K562 (cell line): ENCODE measurements at regions not wholly inside any gene's neighbourhood (a gene's known extent, or its start where the extent isn't known, plus 50 kb on each side); places are given as distances from the start of the nearest gene placed in this dataset.

Source experiments
- ATAC-seq: fragments of 200-7000 bp; cut with Tn5 transposase; 3 replicates; pipeline ENCODE4 v1.9.1; 2020; ENCODE audit warnings: moderate library complexity
- BruUV-seq: library from RNA; stranded (reverse); fragments of 400-500 nt; replicated peaks from 2 replicates; lab custom pipeline; 2021; lab: Mats Ljungman, UMichigan
- CTCF ChIA-PET: fragments of 300-600 bp; formaldehyde crosslinking; extraction: SDS; loops from one replicate; lab custom pipeline; 2021; ENCODE audit warnings: low intra/inter-chr PET ratio; lab: Yijun Ruan, JAX
- POLR2A ChIA-PET: fragments of 300-600, 350-650 bp; sonication (Branson Sonifier 250); formaldehyde crosslinking; extraction: SDS; loops from one replicate; lab custom pipeline; 2021; ENCODE audit warnings: antibody characterized with exemption, inconsistent platforms; lab: Yijun Ruan, JAX
- DNase-seq, 4 experiments: peaks; one replicate each; pipeline versions ENCODE4 v3.0.0 to v3.0.0-alpha.2; 2011 to 2018; ENCODE audit warnings: low spot score in 3 of 4, mixed read lengths in 3 of 4; ENCODE audit errors: extremely low read depth in 1 of 4
- FAIRE-seq: peaks from 2 replicates; lab custom pipeline; 2011; peaks lifted over from hg19 to GRCh38; lab: Jason Lieb, UNC
- H2AFZ ChIP-seq: 2 replicates; pipeline ENCODE4 v1.6.0; 2011; ENCODE audit warnings: low read depth, low read length, control low read depth, inconsistent platforms
- H3K27ac ChIP-seq: fragments of 200-600 bp; 3 replicates; pipeline ENCODE4 v1.8.0; 2011; ENCODE audit warnings: low read depth, mild to moderate bottlenecking, control low read depth, inconsistent platforms, low read length, moderate library complexity, mixed read lengths; ENCODE audit errors: extremely low read depth
- H3K27me3 ChIP-seq, 2 experiments: fragments of 300-600 bp in 1 of 2; 2 replicates in 1 of 2; 3 replicates in 1 of 2; pipeline versions ENCODE4 v1.6.0 to v1.8.0; 2011; ENCODE audit warnings: inconsistent platforms in 2 of 2, low read length in 2 of 2, mild to moderate bottlenecking in 1 of 2, mixed read lengths in 1 of 2, moderate library complexity in 1 of 2; ENCODE audit not compliant: control insufficient read depth in 2 of 2, insufficient read depth in 2 of 2
- H3K36me3 ChIP-seq: fragments of 300-600 bp; 3 replicates; pipeline ENCODE4 v1.8.0; 2011; ENCODE audit warnings: mild to moderate bottlenecking, low read length, inconsistent platforms; ENCODE audit not compliant: control insufficient read depth, insufficient read depth
- H3K4me1 ChIP-seq, 2 experiments: fragments of 200-600 bp in 1 of 2; replicated peaks in 1 of 2; 2 replicates in 1 of 2; 3 replicates in 1 of 2; pipeline versions ENCODE4 v1.5.1 to v1.8.0; 2011; ENCODE audit warnings: inconsistent platforms in 2 of 2, low read length in 2 of 2, mild to moderate bottlenecking in 1 of 2, mixed read lengths in 1 of 2, moderate library complexity in 1 of 2; ENCODE audit not compliant: control insufficient read depth in 2 of 2, insufficient read depth in 2 of 2
- H3K4me2 ChIP-seq: 2 replicates; pipeline ENCODE4 v1.6.1; 2011; ENCODE audit warnings: low read length, control low read depth, inconsistent platforms, mixed read lengths; ENCODE audit not compliant: insufficient read depth
- H3K4me3 ChIP-seq: fragments of 200-600 bp; sonication (generic), shearing (Covaris generic); 2 replicates; pipeline ENCODE4 v1.5.1; 2016; ENCODE audit warnings: control low read depth, inconsistent platforms
- H3K79me2 ChIP-seq: fragments of 200-600 bp; 3 replicates; pipeline ENCODE4 v1.8.0; 2011; ENCODE audit warnings: low read length, inconsistent platforms; ENCODE audit not compliant: control insufficient read depth, insufficient read depth
- H3K9ac ChIP-seq, 2 experiments: 2 replicates each; pipeline versions ENCODE4 v1.6.0 to v1.6.1; 2011; ENCODE audit warnings: low read depth in 2 of 2, low read length in 2 of 2, control low read depth in 1 of 2, inconsistent platforms in 1 of 2, mild to moderate bottlenecking in 1 of 2, mixed read lengths in 1 of 2; ENCODE audit not compliant: insufficient read depth in 1 of 2
- H3K9me1 ChIP-seq: one replicate; pipeline ENCODE4 v1.6.0; 2011; ENCODE audit warnings: inconsistent platforms, mild to moderate bottlenecking, low read length, moderate library complexity; ENCODE audit not compliant: control insufficient read depth, insufficient read depth
- H3K9me3 ChIP-seq: replicated peaks from 2 replicates; pipeline ENCODE4 v1.5.1; 2011; ENCODE audit warnings: low read depth, low read length, inconsistent platforms; ENCODE audit not compliant: control insufficient read depth, insufficient read depth
- H4K20me1 ChIP-seq: replicated peaks from 2 replicates; pipeline ENCODE4 v1.6.1; 2011; ENCODE audit warnings: low read length, inconsistent platforms, mixed read lengths; ENCODE audit not compliant: control insufficient read depth, insufficient read depth
- EGR1 ChIP-seq: fragments of 450-650 bp; conservative IDR thresholded peaks from 2 replicates; pipeline ENCODE4 v1.6.1; 2017; ENCODE audit warnings: mild to moderate bottlenecking
- MEIS2 ChIP-seq: fragments of 450-650 bp; IDR thresholded peaks from 2 replicates; pipeline ENCODE4 v1.6.1; 2014; ENCODE audit warnings: mild to moderate bottlenecking; ENCODE audit not compliant: partially characterized antibody
- SPI1 ChIP-seq: IDR thresholded peaks from 2 replicates; pipeline ENCODE4 v1.6.1; 2011; ENCODE audit warnings: low read depth, low read length, control low read depth, borderline replicate concordance
- TCF7 ChIP-seq: sonication (generic); IDR thresholded peaks from 2 replicates; pipeline ENCODE4 v1.6.1; 2016; ENCODE audit warnings: antibody characterized with exemption, borderline replicate concordance
- WGBS: fragments of 100-300 bp; shearing (Covaris generic); methylation state at CpG from one replicate; pipeline ENCODE4 v1.1.6; 2016; ENCODE audit warnings: low coverage, mixed read lengths; ENCODE audit not compliant: insufficient coverage; ENCODE audit errors: missing lambda C conversion rate; 5-methylcytosine and 5-hydroxymethylcytosine counted together
- in situ Hi-C: fragments of 300-500 bp; cut with MboI; formaldehyde crosslinking; loops from 4 replicates; pipeline ENCODE4 v1.15.0; 2018; ENCODE audit warnings: inconsistent platforms, mixed read lengths
- intact Hi-C: fragments of 100-400 bp; cut with micrococcal nuclease; formaldehyde crosslinking; loops from 2 replicates; pipeline ENCODE4 v1.14.2; 2022
- TF ChIP-seq, protein P1 (sequence below), 2 experiments: IDR thresholded peaks in 1 of 2; conservative IDR thresholded peaks in 1 of 2; 2 replicates each; pipeline ENCODE4 v1.6.1; 2016; ENCODE audit warnings: low read depth in 2 of 2, mild to moderate bottlenecking in 1 of 2, missing compliant biosample characterization in 1 of 2, missing genetic modification characterization in 1 of 2, moderate library complexity in 1 of 2

DNA sequence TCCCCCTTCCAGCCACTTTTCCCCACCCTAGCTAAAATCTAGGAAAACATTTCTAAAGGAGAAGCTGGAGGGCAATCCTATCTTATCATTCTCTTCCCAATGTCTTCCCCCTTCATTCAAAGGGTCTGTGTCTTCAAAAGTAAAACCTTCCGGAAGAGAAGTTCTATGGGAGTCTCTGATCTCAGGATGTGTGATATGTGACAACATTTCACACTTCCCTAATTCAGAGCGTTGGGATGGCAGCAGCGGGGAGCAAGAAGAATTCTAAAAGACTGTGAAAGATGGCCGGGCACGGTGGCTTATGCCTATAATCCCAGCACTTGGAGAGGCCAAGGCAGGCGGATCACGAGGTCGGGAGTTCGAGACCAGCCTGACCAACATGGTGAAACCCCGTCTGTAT is 65.4 kb upstream of the AKIRIN2 start:
- peaks cover 0 to 1% of the 10 kb centered on the region in 2 experiments; a peak in 2 of 5 replicates for H3K4me1 ChIP-seq
- CTCF ChIA-PET = no interaction called here
- TF ChIP-seq SPI1 = peak; percentile 7; the same call in 1 of the 2 replicates
- TF ChIP-seq EGR1 = no peak
- TF ChIP-seq, all 486 proteins: peak for 1
- no peaks in the 10 kb centered on the region for H3K9me1 ChIP-seq
- H4K20me1 ChIP-seq = no peaks in the 10 kb centered on the region
- H3K9me3 ChIP-seq = no peaks in the 10 kb centered on the region
- DNase-seq (no peak), FAIRE-seq (no peak), ATAC-seq (no peak)
- H2AFZ ChIP-seq = no peak overlapping the region
- in situ Hi-C loops (no loop called here), intact Hi-C loops (no loop called here)
- H3K9ac ChIP-seq = no peak overlapping the region
- BruUV-seq = no TSS peak
- H3K27ac ChIP-seq = no peak overlapping the region
- H3K36me3 ChIP-seq = no peaks in the 10 kb centered on the region
- H3K4me3 ChIP-seq = no peak overlapping the region
- no peaks in the 10 kb centered on the region for H3K79me2 ChIP-seq
- WGBS = 25% methylated on average over 10 of the region's 10 CpGs
- POLR2A ChIA-PET = no interaction called here
- no peaks in the 10 kb centered on the region for H3K27me3 ChIP-seq
- no peak overlapping the region for H3K4me2 ChIP-seq

DNA sequence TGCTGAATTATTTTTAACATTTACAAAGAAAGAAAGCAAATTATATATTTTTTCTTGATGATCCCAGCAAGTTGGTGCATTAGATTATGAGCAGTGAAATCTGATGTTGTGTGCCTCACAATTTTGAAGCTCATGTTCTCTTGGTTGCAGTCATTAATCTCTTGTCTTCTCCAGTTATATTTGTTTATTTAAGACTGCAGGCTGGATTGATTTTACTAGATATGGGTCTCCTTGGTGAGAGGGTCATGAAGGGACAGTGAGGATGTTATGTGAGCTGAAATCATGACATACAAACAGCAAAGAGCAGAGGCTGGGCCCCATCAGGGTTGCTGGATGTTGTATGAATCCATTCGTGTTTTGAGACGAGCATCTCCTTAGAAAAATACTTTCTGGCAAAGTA is 64.2 kb upstream of the AKIRIN2 start:
- FAIRE-seq = no peak
- no peaks in the 10 kb centered on the region for H3K79me2 ChIP-seq
- H3K4me3 ChIP-seq = no peak overlapping the region
- DNase-seq = no peak
- H4K20me1 ChIP-seq = no peaks in the 10 kb centered on the region
- H3K27ac ChIP-seq = no peak overlapping the region
- H3K4me1 ChIP-seq = no peaks in the 10 kb centered on the region
- H3K9me1 ChIP-seq = no peaks in the 10 kb centered on the region
- H3K9me3 ChIP-seq = no peaks in the 10 kb centered on the region
- POLR2A ChIA-PET = interaction anchor here (0.6 to 3.7 kb wide), 4 partner anchors 8 to 67 kb away, joined by 3 to 11 read pairs (median 4); no protein-coding TSS in a partner anchor
- intact Hi-C loops (no loop called here), in situ Hi-C loops (no loop called here)
- H2AFZ ChIP-seq = no peak overlapping the region
- no peaks in the 10 kb centered on the region for H3K27me3 ChIP-seq
- WGBS = 11% methylated on average over 2 of the region's 2 CpGs
- peak; percentile 54 for TF ChIP-seq MEIS2
- TF ChIP-seq, protein P1, sequence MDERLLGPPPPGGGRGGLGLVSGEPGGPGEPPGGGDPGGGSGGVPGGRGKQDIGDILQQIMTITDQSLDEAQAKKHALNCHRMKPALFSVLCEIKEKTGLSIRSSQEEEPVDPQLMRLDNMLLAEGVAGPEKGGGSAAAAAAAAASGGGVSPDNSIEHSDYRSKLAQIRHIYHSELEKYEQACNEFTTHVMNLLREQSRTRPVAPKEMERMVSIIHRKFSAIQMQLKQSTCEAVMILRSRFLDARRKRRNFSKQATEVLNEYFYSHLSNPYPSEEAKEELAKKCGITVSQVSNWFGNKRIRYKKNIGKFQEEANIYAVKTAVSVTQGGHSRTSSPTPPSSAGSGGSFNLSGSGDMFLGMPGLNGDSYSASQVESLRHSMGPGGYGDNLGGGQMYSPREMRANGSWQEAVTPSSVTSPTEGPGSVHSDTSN (CRISPR knock-in tag; IDR thresholded peaks at IDR 0.05; ENCODE audit: low read depth) = no peak
- TF ChIP-seq, protein P1 (tag; conservative IDR thresholded peaks at IDR 0.05; ENCODE audit: low read depth) = peak; percentile 61; the same call in 1 of the 2 replicates
- no peak for TF ChIP-seq TCF7
- no peak overlapping the region for H3K9ac ChIP-seq
- CTCF ChIA-PET = no interaction called here
- ATAC-seq = no peak
- no peak overlapping the region for H3K4me2 ChIP-seq
- no peaks in the 10 kb centered on the region for H3K36me3 ChIP-seq
- no TSS peak for BruUV-seq
